HG02885 (cell line): ENCODE measurements at regions not wholly inside any gene's neighbourhood (a gene's known extent, or its start where the extent isn't known, plus 50 kb on each side); places are given as distances from the start of the nearest gene placed in this dataset.

Source experiments
- ATAC-seq: cut with Tn5 transposase; IDR thresholded peaks from one replicate; pipeline ENCODE4 v1.9.1; 2021; ENCODE audit warnings: mild to moderate bottlenecking; ENCODE audit not compliant: unreplicated experiment, poor library complexity

DNA sequence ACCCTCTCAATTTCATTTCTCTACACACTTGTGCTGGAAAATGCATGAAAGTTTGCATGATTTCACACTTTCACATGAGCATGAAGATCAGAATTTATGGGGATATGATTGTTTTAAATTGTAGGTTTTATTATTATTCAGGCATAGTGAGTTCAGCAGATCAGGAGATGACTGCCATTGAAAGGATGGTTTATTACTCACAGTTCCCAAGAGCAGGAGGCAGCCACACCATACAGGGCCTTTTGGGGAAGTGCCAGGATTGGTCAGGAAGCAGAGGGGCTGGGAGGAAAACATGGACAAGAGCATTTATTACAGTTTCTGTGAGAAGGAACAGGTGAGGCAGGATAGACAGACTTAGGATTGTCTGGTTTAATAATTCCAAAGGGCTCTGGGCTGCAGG is 114.6 kb upstream of the KCNJ15 start:
- no peak for ATAC-seq

DNA sequence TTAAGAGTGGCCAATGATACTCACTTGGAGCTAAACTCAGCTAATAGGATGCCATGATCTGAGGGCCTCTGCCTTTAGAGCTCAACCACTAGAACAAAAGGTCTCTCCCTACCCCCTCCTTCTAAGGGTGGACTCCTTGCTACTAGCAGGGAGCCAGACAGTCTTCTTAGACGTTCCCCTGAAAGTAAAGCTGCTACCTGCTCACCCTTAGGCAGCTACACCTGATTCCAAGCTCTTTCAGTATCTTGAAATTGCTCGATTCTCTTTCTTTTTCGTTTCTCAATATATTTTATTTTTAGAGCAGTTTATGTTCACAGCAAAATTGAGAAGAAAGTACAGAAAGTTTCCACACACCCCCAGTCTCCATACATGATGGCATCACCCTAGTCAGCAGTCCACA is 112.6 kb upstream of the KCNJ15 start:
- no peak for ATAC-seq

DNA sequence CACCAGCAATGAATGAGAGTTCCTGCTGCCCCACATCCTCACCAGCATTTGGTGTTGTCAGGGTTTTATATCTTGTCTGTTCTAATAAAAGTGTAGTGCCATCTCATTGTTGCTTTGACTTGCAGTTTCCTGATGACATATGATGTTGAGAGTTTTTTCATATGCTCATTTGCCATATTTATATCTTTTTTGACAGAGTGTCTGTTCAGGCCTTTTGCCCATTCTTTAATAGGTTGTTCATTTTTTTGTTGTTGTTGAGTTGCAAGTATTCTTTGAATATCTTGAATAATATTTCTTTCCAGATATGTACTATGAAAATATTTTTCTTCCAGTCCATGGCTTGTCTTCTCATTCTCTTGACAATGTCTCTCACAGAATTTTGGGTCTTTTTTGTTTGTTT is 111.7 kb upstream of the KCNJ15 start:
- no peak for ATAC-seq

- no peak for ATAC-seq
Measured at GRCh38 chr21:38147391-38147790, 109.4 kb upstream of the KCNJ15 start.

GRCh38 chr21:38148046-38148445 is 108.7 kb upstream of the KCNJ15 start:
- no peak for ATAC-seq

DNA sequence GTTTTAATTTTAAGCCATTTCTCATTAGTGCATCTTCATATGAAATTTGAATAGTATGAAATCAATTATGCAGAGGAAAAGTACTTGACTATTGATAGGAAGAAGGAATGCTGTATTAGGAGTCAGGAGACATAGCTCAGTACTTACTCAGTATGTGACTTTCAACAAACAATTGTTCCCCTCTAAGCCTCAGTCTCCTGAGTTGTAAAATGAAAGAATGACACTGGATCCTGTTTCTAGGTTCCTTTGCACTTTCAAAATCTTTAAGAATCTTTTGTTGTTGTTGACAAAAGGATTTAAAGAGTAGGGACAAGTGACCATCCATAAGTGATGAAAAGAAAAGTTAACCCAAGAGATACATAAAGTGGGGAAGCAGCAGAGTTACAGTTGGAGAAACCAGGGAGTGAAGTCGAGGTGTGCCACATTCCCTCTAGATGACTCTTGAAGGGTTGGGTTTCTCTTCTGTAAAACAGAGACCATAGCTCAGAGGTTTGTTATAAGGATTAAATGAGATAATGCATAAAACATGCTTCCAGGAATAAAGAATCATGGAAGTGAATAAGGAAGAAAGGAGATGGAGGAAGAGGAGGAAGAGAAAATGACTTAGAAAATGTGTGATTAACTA is 105.7 kb upstream of the KCNJ15 start:
- no peak for ATAC-seq

- no peak for ATAC-seq
Measured at GRCh38 chr21:38156200-38156599, 100.6 kb upstream of the KCNJ15 start.

GRCh38 chr21:38159355-38159754 is 97.4 kb upstream of the KCNJ15 start:
- no peak for ATAC-seq

DNA sequence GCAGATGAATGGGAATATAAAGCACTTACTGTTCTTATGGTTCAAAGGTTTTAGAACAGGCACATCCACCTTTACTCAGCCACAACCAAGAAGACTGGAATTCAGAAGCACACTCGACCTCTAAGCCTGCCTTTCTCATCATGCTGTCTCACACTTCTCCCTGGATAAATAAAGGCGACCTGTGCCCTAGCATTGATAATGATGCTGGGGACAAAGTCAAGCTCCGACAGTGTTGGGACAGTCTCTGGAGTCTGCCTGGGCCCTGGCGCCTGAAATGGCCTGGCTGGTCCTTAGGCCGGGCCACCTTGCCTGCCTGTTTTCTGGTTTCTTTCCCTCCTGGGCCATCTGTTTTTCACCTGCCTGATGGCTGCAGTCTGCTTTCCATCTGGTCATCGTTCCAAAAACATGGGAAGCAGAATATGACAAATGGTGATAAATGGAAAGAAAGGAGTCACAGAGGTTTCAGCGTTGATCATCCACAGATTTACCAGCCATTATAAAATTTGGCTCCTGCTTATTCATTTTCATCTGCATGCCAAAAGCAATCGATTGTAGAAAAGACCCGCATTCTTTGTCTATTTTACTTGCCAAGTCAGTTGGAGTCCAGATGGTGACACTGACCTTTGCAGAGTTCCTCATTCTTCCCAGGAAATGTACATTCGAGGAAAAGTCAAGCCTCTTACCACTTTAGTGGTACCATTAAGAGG is 91.2 kb upstream of the KCNJ15 start:
- ATAC-seq: no peak

- no peak for ATAC-seq
Measured at GRCh38 chr21:38166173-38166535, 90.6 kb upstream of the KCNJ15 start.

DNA sequence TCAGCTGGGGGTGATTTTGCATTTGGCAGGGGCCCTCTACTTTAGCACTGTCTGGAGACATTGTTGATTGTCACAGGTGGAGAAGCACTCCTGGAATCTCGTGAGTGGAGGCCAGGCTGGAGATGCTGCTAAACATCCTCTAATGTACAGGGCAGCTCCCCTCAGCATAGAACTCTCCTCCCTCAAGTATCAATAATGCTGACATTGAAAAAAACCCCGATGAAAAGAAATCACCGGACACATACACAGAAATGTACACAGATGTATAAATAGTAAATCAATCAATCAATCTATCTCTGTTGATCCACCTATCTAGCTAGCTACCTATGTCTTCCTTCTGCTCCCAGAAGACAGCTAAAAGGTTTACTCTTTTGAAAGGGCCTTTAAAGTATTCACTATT is 89.4 kb upstream of the KCNJ15 start:
- no peak for ATAC-seq

DNA sequence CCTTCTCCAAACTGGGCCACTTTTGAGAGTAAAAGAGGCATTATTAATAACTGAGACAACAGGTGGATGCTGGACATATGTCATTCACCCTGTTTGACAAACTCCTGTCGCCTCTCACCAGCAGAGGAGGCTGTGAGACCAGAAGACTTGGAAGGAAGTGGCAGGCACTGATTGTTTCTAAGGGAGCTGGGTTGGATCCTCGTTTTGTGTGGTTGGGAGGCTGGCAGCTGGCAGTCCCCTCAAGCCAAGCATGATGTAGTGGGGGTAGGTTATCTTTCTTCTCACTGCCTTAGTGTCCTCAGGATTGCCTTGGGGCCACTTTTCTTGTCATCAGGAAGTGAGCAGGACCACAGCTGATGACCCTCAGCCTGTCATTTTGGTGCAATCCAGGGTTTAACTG is 86.5 kb upstream of the KCNJ15 start:
- ATAC-seq: no peak

DNA sequence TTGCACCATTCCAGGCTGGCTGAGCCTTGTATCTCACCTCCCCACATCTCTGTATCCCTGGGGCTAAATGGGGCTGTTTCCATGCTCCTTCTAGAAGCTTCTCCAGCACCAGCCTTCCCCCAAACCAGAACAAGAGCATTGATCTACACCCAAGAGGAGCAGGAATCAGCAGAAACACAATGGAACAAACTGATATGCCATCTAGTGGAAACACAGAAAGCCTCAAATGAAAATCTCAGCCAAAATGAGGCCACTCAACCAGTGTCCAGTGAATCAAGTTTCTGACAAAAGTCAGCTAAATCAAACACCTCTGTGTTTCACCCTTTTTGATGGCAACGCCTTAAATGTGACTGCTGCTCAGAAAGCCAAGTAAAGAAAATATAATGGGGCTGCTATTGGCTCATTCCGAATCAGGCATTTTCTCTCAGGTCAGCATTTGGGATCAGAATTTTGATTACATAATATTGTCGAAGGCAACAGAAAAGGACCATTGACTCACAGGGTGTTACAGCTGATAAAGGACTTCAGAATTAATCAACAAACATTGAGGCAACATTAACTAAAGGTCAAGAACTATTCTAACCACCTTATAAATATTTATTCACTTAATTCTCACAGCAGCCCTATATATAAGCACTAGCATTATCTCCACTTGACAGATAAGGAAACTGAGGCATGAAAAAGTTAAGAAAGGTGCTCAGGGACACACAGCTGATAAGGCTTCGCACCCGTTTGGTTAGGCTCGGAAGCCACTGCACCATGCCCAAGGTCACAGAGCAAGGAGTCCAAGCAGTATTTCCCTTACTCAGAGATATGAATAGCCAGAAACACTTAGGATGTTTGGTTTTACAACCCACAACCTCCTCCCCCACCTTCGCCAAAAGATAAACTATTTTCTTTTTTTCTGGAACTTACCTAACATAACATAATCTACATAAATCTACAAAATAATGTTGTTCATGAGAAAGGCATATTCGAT is 85.8 kb upstream of the KCNJ15 start:
- ATAC-seq: no peak

DNA sequence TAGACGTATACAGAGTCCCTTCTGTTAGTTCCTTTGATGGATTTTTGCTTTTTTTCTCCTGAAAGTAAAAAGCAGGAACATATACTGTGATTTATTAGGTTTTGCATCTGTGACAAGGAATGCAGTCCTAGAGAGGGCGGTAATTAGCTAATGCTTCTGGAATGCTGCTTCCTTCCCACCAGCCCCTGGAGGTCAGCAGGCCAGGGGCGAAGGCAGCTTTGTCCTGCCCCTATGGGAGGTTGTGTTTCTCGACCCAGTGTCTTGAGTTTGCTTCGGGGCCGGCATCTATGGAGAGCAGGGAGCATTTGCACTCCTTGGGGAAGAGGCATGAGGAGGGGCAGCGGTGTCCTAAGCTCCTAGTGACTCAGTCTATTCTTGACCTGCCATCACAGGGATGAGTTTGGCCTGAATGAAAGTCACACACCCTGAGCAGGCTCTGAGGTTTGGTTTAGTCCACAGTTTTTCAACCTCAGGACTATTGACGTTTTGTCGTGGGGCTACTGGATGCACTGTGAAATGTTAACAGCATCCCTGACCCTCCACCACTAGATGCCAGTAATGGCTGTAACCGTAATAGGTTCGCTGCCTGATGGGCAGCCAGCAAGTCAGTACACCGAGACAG is 85.0 kb upstream of the KCNJ15 start:
- no peak for ATAC-seq

GRCh38 chr21:38173276-38174035 is 83.3 kb upstream of the KCNJ15 start:
- no peak for ATAC-seq

GRCh38 chr21:38175306-38175705 is 81.5 kb upstream of the KCNJ15 start:
- ATAC-seq: no peak

GRCh38 chr21:38177919-38178652 is 78.7 kb upstream of the KCNJ15 start:
- ATAC-seq: no peak

- no peak for ATAC-seq
Measured at GRCh38 chr21:38178653-38179470, 77.9 kb upstream of the KCNJ15 start.

DNA sequence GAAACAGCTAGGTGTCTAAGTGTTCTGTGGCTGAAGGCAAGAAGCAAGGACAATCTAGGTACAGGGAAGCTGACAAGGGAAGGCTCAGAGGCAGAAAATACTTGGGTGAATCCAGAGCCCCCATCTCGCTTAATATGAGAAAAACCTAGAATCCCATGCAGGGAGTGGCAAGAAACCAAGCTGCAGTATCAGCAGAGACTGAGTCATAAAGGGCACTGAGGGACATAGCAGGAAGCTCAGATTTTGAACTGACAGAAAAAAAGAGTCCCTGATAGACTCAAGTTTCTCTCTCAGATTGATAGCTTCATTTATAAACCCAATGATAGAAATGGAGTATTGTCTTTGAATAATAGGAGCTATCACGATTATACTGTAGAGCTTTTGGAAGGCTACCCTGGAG is 77.3 kb upstream of the KCNJ15 start:
- no peak for ATAC-seq
